HCT116 (cell line): ENCODE measurements at regions not wholly inside any gene's neighbourhood (a gene's known extent, or its start where the extent isn't known, plus 50 kb on each side); places are given as distances from the start of the nearest gene placed in this dataset.
A peak's percentile ranks its signal among the peaks of the same experiment; 100 is the strongest.

Experiments used
- ATAC-seq: fragments of 200-7000 bp; cut with Tn5 transposase; 2 replicates; pipeline ENCODE4 v1.9.1; 2020; ENCODE audit warnings: mild to moderate bottlenecking, moderate library complexity
- BruUV-seq: library from RNA; stranded (reverse); fragments of 400-500 nt; replicated peaks from 2 replicates; lab custom pipeline; 2021; lab: Mats Ljungman, UMichigan
- CTCF ChIA-PET: fragments of 300-600 bp; sonication (Branson Sonifier 250); formaldehyde crosslinking; loops from one replicate; lab custom pipeline; 2021; ENCODE audit warnings: antibody characterized with exemption; lab: Charles Lee
- POLR2A ChIA-PET: fragments of 300-600, 350-600 bp; sonication (Branson Sonifier 250); formaldehyde crosslinking; loops from one replicate; lab custom pipeline; 2021; ENCODE audit warnings: antibody characterized with exemption; lab: Charles Lee
- RAD21 ChIA-PET, 2 experiments: fragments of 300-600 bp; sonication (Branson Sonifier 250); formaldehyde crosslinking; loops; one replicate each; lab custom pipeline; 2023; ENCODE audit warnings: low total read pairs in 2 of 2; ENCODE audit not compliant: uncharacterized antibody in 2 of 2, unreplicated experiment in 2 of 2, low non-redundant PET in 1 of 2; lab: Charles Lee
- DNase-seq: peaks from one replicate; pipeline ENCODE4 v3.0.0-alpha.2; 2010; ENCODE audit warnings: low read depth, low spot score
- H2AFZ ChIP-seq: fragments of 200-600 bp; shearing (Covaris generic), sonication (generic); 2 replicates; pipeline ENCODE4 v1.6.1; 2017; ENCODE audit warnings: low read depth, mixed run types, mixed read lengths, antibody characterized with exemption, low read length; ENCODE audit not compliant: poor library complexity, severe bottlenecking
- H3K27ac ChIP-seq: 2 replicates; pipeline ENCODE4 v1.5.1; 2012; ENCODE audit warnings: low read depth, low read length
- H3K27me3 ChIP-seq: fragments of 200-600 bp; sonication (generic); 2 replicates; pipeline ENCODE4 v1.6.1; 2016; ENCODE audit warnings: mixed run types, low read length, mixed read lengths; ENCODE audit not compliant: insufficient read depth
- H3K36me3 ChIP-seq, 2 experiments: fragments of 200-500 bp in 1 of 2; fragments of 200-600 bp in 1 of 2; sonication (Bioruptor generic) in 1 of 2; sonication (generic) in 1 of 2; 2 replicates each; pipeline versions ENCODE4 v1.5.1 to v1.6.1; 2014 to 2016; ENCODE audit warnings: low read length in 2 of 2, inconsistent platforms in 1 of 2, mixed read lengths in 1 of 2, mixed run types in 1 of 2; ENCODE audit not compliant: insufficient read depth in 2 of 2, control insufficient read depth in 1 of 2
- H3K4me1 ChIP-seq, 2 experiments: fragments of 200-600 bp in 1 of 2; sonication (generic) in 1 of 2; 2 replicates each; pipeline versions ENCODE4 v1.5.1 to v1.6.1; 2012 to 2017; ENCODE audit warnings: low read length in 2 of 2, inconsistent platforms in 1 of 2, mild to moderate bottlenecking in 1 of 2, mixed read lengths in 1 of 2, mixed run types in 1 of 2, moderate library complexity in 1 of 2; ENCODE audit not compliant: insufficient read depth in 2 of 2, control insufficient read depth in 1 of 2
- H3K4me2 ChIP-seq: fragments of 200-600 bp; sonication (generic); 2 replicates; pipeline ENCODE4 v1.6.1; 2017; ENCODE audit warnings: mixed run types, low read length, mixed read lengths
- H3K4me3 ChIP-seq, 2 experiments: fragments of 200-600 bp in 1 of 2; sonication (generic) in 1 of 2; replicated peaks in 1 of 2; 2 replicates each; pipeline ENCODE4 v1.5.1; 2011 to 2016; ENCODE audit warnings: low read length in 2 of 2, control low read depth in 1 of 2, low read depth in 1 of 2, mild to moderate bottlenecking in 1 of 2, mixed read lengths in 1 of 2, mixed run types in 1 of 2
- H3K79me2 ChIP-seq: fragments of 200-600 bp; sonication (generic); 2 replicates; pipeline ENCODE4 v1.6.1; 2017; ENCODE audit warnings: mild to moderate bottlenecking, mixed run types, low read length, moderate library complexity, mixed read lengths; ENCODE audit not compliant: insufficient read depth
- H3K9ac ChIP-seq: fragments of 200-600 bp; sonication (generic); 2 replicates; pipeline ENCODE4 v1.6.1; 2016; ENCODE audit warnings: low read length, mixed read lengths
- H3K9me2 ChIP-seq: fragments of 200-600 bp; sonication (generic), shearing (Covaris generic); 2 replicates; pipeline ENCODE4 v1.6.1; 2017; ENCODE audit warnings: mixed run types, mild to moderate bottlenecking, moderate library complexity; ENCODE audit not compliant: insufficient read depth
- H3K9me3 ChIP-seq, 2 experiments: fragments of 200-500 bp in 1 of 2; fragments of 200-600 bp in 1 of 2; sonication (Bioruptor generic) in 1 of 2; sonication (generic) in 1 of 2; 2 replicates each; pipeline ENCODE4 v1.6.1; 2014 to 2017; ENCODE audit warnings: low read length in 2 of 2, mixed read lengths in 2 of 2, inconsistent platforms in 1 of 2, low read depth in 1 of 2, mild to moderate bottlenecking in 1 of 2, mixed run types in 1 of 2, moderate library complexity in 1 of 2; ENCODE audit not compliant: control insufficient read depth in 1 of 2, insufficient read depth in 1 of 2
- H4K20me1 ChIP-seq: fragments of 200-600 bp; sonication (generic), shearing (Covaris generic); 2 replicates; pipeline ENCODE4 v1.6.1; 2017; ENCODE audit warnings: mixed run types, mild to moderate bottlenecking, moderate library complexity; ENCODE audit not compliant: insufficient read depth
- RAD21 ChIP-seq: IDR thresholded peaks from 2 replicates; pipeline ENCODE4 v1.6.1; 2012; ENCODE audit warnings: low read depth, mild to moderate bottlenecking
- intact Hi-C: fragments of 100-400 bp; cut with micrococcal nuclease; formaldehyde crosslinking; loops from 2 replicates; pipeline ENCODE4 v1.10.0; 2022
- TF ChIP-seq, protein P1 (sequence below): IDR thresholded peaks from 2 replicates; pipeline ENCODE4 v1.6.1; 2012
- TF ChIP-seq, protein P2 (sequence below): IDR thresholded peaks from 2 replicates; pipeline ENCODE4 v1.6.1; 2012
- TF ChIP-seq, protein P3 (sequence below), 3 experiments: fragments of 200-600 bp in 1 of 3; sonication (generic) in 1 of 3; IDR thresholded peaks in 2 of 3; conservative IDR thresholded peaks in 1 of 3; 2 replicates each; pipeline ENCODE4 v1.5.1; 2012 to 2017; ENCODE audit warnings: low read depth in 2 of 3, low read length in 2 of 3, antibody characterized with exemption in 1 of 3, borderline replicate concordance in 1 of 3, control low read depth in 1 of 3, mild to moderate bottlenecking in 1 of 3, mixed read lengths in 1 of 3, mixed run types in 1 of 3, moderate library complexity in 1 of 3; ENCODE audit not compliant: insufficient read depth in 1 of 3

DNA sequence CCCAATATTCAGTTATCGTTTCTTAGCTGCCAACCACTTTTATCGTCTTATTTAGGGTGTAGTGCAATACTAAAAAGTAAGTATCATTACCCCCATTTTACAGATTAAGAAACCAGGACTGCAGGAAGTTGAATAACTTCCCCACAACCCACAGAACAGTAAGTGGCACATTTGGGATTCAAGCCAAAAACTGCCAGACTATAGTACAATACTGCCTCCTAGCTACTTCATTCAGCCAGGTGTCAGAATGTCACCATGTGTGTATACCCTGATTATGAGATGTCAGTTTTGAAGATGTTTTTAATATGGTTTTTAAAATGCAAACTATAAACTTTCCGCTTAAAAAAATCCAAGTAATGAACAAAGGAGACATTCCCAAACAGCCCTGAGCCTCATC, 74.2 kb upstream of the PROK2 start:
- ChIA-PET POLR2A (no interaction called here), CTCF (interaction anchor here (0.8 to 2.3 kb wide), 4 partner anchors 129 to 148 kb away, joined by 3 to 18 read pairs (median 8); no protein-coding TSS in a partner anchor), RAD21 (interaction anchor here (0.9 to 1.3 kb wide), 2 partner anchors 129 to 148 kb away, joined by 3 to 9 read pairs; no protein-coding TSS in a partner anchor)
- no peaks in the 10 kb centered on the region for H3K36me3 ChIP-seq
- TF ChIP-seq, protein P1, sequence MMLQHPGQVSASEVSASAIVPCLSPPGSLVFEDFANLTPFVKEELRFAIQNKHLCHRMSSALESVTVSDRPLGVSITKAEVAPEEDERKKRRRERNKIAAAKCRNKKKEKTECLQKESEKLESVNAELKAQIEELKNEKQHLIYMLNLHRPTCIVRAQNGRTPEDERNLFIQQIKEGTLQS: no peak
- TF ChIP-seq RAD21: peak; percentile 77
- TF ChIP-seq, protein P2, sequence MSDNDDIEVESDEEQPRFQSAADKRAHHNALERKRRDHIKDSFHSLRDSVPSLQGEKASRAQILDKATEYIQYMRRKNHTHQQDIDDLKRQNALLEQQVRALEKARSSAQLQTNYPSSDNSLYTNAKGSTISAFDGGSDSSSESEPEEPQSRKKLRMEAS: no peak
- TF ChIP-seq, protein P3, sequence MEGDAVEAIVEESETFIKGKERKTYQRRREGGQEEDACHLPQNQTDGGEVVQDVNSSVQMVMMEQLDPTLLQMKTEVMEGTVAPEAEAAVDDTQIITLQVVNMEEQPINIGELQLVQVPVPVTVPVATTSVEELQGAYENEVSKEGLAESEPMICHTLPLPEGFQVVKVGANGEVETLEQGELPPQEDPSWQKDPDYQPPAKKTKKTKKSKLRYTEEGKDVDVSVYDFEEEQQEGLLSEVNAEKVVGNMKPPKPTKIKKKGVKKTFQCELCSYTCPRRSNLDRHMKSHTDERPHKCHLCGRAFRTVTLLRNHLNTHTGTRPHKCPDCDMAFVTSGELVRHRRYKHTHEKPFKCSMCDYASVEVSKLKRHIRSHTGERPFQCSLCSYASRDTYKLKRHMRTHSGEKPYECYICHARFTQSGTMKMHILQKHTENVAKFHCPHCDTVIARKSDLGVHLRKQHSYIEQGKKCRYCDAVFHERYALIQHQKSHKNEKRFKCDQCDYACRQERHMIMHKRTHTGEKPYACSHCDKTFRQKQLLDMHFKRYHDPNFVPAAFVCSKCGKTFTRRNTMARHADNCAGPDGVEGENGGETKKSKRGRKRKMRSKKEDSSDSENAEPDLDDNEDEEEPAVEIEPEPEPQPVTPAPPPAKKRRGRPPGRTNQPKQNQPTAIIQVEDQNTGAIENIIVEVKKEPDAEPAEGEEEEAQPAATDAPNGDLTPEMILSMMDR (IDR thresholded peaks at IDR 0.05 in 2 of 3, conservative IDR thresholded peaks at IDR 0.05 in 1 of 3; ENCODE audit: borderline replicate concordance in 1 of 3, insufficient read depth in 1 of 3, low read depth in 2 of 3, low read length in 2 of 3): peak; percentile 54 to 65 (median 60); a peak in 5 of 6 replicates
- peaks cover 21% of the 10 kb centered on the region for H3K27me3 ChIP-seq
- H3K9me3 ChIP-seq: peaks cover 0 to 3% of the 10 kb centered on the region in 2 experiments; a peak in 1 of 4 replicates
- intact Hi-C loops: loop anchor here (1.0 to 10.0 kb wide), 3 partner anchors 127 to 1794 kb away; no protein-coding TSS in a partner anchor
- ATAC-seq (peak; percentile 82), DNase-seq (peak; percentile 27)
- no peaks in the 10 kb centered on the region for H3K4me1 ChIP-seq
- no peak overlapping the region for H2AFZ ChIP-seq
- H3K4me2 ChIP-seq: no peak overlapping the region
- no peak overlapping the region for H3K27ac ChIP-seq
- H3K79me2 ChIP-seq: no peaks in the 10 kb centered on the region
- no peaks in the 10 kb centered on the region for H4K20me1 ChIP-seq
- no peak overlapping the region for H3K4me3 ChIP-seq
- no peaks in the 10 kb centered on the region for H3K9me2 ChIP-seq
- no peak overlapping the region for H3K9ac ChIP-seq
- BruUV-seq: no TSS peak
